Keratinocyte (primary cell): ENCODE measurements at regions not wholly inside any gene's neighbourhood (a gene's known extent, or its start where the extent isn't known, plus 50 kb on each side); places are given as distances from the start of the nearest gene placed in this dataset.

Experiments
- CTCF ChIP-seq, 3 experiments: IDR thresholded peaks in 1 of 3; conservative IDR thresholded peaks in 1 of 3; optimal IDR thresholded peaks in 1 of 3; 2 replicates in 2 of 3; 3 replicates in 1 of 3; pipeline versions ENCODE3 to v1.5.1; 2011; ENCODE audit warnings: low read length in 3 of 3, mild to moderate bottlenecking in 3 of 3, moderate library complexity in 2 of 3, control low read depth in 1 of 3, inconsistent platforms in 1 of 3; ENCODE audit not compliant: insufficient read depth in 2 of 3; ENCODE audit errors: extremely low read depth in 1 of 3
- EZH2 ChIP-seq: IDR thresholded peaks from one replicate; pipeline ENCODE4 v1.6.1; 2012; ENCODE audit warnings: inconsistent platforms, mild to moderate bottlenecking, low read length, moderate library complexity

GRCh38 chr3:162586591-162586990 is 1090.0 kb downstream of the OTOL1 start:
- TF ChIP-seq EZH2 (no peak), CTCF (optimal IDR thresholded peaks at IDR 0.05 in 1 of 3, IDR thresholded peaks at IDR 0.05 in 1 of 3, conservative IDR thresholded peaks at IDR 0.05 in 1 of 3; ENCODE audit: extremely low read depth in 1 of 3, insufficient read depth in 2 of 3, low read length in 3 of 3) (no peak)
